BJ (cell line): ENCODE measurements at regions not wholly inside any gene's neighbourhood (a gene's known extent, or its start where the extent isn't known, plus 50 kb on each side); places are given as distances from the start of the nearest gene placed in this dataset.
A peak's percentile ranks its signal among the peaks of the same experiment; 100 is the strongest.

Source experiments
- CTCF ChIA-PET: fragments of 350-600 bp; formaldehyde crosslinking; extraction: SDS; loops from one replicate; lab custom pipeline; 2021; ENCODE audit warnings: antibody characterized with exemption, inconsistent platforms; lab: Yijun Ruan, JAX
- POLR2A ChIA-PET: fragments of 300-600 bp; sonication (Branson Sonifier 250); formaldehyde crosslinking; extraction: SDS; loops from one replicate; lab custom pipeline; 2021; ENCODE audit warnings: antibody characterized with exemption; lab: Charles Lee
- DNase-seq: peaks from one replicate; pipeline ENCODE4 v3.0.0-alpha.2; 2011; ENCODE audit warnings: low read depth
- H3K27me3 ChIP-seq: 2 replicates; pipeline ENCODE4 v1.6.0; 2011; ENCODE audit warnings: low read length; ENCODE audit not compliant: control insufficient read depth, insufficient read depth
- H3K36me3 ChIP-seq: 2 replicates; pipeline ENCODE4 v1.5.1; 2011; ENCODE audit warnings: low read length; ENCODE audit not compliant: control insufficient read depth, insufficient read depth
- H3K4me3 ChIP-seq: 2 replicates; pipeline ENCODE4 v1.5.1; 2011; ENCODE audit warnings: low read depth, mild to moderate bottlenecking, control low read depth, low read length
- TF ChIP-seq, protein P1 (sequence below): IDR thresholded peaks from 2 replicates; pipeline ENCODE4 v1.5.1; 2011; ENCODE audit warnings: low read depth, mild to moderate bottlenecking, control low read depth, inconsistent platforms, low read length, moderate library complexity; ENCODE audit not compliant: insufficient read depth

GRCh38 chr6:9523462-9523861 lies 891.4 kb downstream of the TFAP2A start:
- ChIA-PET POLR2A (interaction anchor here (0.6 kb wide), 1 partner anchor 8 kb away, joined by 4 read pairs; no protein-coding TSS in a partner anchor), CTCF (no interaction called here)
- TF ChIP-seq, protein P1, sequence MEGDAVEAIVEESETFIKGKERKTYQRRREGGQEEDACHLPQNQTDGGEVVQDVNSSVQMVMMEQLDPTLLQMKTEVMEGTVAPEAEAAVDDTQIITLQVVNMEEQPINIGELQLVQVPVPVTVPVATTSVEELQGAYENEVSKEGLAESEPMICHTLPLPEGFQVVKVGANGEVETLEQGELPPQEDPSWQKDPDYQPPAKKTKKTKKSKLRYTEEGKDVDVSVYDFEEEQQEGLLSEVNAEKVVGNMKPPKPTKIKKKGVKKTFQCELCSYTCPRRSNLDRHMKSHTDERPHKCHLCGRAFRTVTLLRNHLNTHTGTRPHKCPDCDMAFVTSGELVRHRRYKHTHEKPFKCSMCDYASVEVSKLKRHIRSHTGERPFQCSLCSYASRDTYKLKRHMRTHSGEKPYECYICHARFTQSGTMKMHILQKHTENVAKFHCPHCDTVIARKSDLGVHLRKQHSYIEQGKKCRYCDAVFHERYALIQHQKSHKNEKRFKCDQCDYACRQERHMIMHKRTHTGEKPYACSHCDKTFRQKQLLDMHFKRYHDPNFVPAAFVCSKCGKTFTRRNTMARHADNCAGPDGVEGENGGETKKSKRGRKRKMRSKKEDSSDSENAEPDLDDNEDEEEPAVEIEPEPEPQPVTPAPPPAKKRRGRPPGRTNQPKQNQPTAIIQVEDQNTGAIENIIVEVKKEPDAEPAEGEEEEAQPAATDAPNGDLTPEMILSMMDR: no peak

GRCh38 chr6:9522101-9522500 lies 892.8 kb downstream of the TFAP2A start:
- no peak for DNase-seq
- POLR2A ChIA-PET: no interaction called here
- CTCF ChIA-PET: interaction anchor here (1.3 kb wide), 1 partner anchor 892 kb away, joined by 3 read pairs; no protein-coding TSS in a partner anchor

More at GRCh38 chr6:9523462-9523861, 891.4 kb downstream of the TFAP2A start:
- H3K36me3 ChIP-seq: no peaks in the 10 kb centered on the region
- no peaks in the 10 kb centered on the region for H3K27me3 ChIP-seq
- DNase-seq: peak; percentile 60
- H3K4me3 ChIP-seq: no peak overlapping the region

DNA sequence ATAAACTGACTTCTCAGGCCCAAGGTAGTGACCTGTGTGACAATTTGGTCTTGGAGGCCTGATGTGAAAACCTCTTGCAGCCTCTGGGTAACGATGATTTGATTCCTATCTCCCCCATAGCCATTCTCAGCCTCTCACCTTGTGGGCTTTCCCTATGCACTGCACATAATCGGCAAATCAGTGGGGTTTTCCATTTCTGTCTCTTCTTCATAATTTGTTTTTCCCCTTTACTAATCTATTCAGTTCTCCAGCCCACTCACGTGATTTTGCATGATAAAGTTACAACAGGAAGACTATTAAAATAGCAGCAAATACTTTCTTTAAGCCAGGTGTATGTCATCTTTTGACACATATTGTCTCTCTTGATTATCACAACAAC lies 893.7 kb downstream of the TFAP2A start:
- no peak for DNase-seq
- Histone ChIP-seq H3K4me3 (no peak overlapping the region), H3K27me3 (no peaks in the 10 kb centered on the region), H3K36me3 (no peaks in the 10 kb centered on the region)
- TF ChIP-seq, protein P1: no peak
- POLR2A ChIA-PET: no interaction called here
- CTCF ChIA-PET: interaction anchor here (0.7 kb wide), 1 partner anchor 894 kb away, joined by 3 read pairs; the partner anchor contains the start of gene TFAP2A

More at GRCh38 chr6:9522101-9522500, 892.8 kb downstream of the TFAP2A start:
- TF ChIP-seq, protein P1: no peak
- H3K27me3 ChIP-seq: no peaks in the 10 kb centered on the region
- H3K36me3 ChIP-seq: no peaks in the 10 kb centered on the region
- no peak overlapping the region for H3K4me3 ChIP-seq

DNA sequence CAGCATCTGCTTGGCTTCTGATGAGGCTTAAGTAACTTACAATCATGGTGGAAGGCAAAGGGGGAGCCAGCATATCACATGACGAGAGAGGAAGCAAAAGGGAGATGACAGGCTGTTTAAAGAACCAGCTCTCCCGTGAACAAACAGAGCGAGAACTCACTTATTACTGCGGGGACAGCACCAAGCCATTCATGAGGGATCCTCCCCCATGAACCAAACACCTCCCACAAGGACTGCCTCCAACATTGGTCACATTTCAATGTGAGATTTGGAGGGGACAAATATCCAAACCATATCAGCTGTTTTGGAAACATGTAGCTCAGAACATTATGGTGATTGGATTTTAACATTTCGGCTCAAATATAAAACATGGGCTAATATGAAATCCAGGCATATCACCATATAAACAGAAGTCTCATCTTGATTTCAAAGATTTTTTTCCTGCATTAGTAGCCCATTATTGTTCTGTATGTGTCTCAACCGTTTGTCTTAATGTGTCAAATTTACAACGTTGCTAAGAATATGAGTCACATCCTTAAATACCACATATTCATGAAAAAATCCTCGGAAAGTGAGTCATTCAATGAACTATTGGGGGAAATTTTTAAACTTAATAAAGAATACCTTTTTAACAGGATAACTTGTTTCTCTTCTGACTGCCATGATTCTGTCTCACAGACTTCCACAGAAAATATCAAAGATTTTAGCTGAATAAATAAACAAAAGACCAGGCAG lies 894.3 kb downstream of the TFAP2A start:
- peak; percentile 71 for DNase-seq
- ChIA-PET CTCF (interaction anchor here (0.7 kb wide), 1 partner anchor 895 kb away, joined by 3 read pairs; the partner anchor contains the start of gene TFAP2A), POLR2A (no interaction called here)

GRCh38 chr6:9518431-9518830 lies 896.4 kb downstream of the TFAP2A start:
- no peaks in the 10 kb centered on the region for H3K36me3 ChIP-seq
- CTCF ChIA-PET: no interaction called here
- POLR2A ChIA-PET: no interaction called here
- H3K4me3 ChIP-seq: no peak overlapping the region
- TF ChIP-seq, protein P1: no peak
- no peaks in the 10 kb centered on the region for H3K27me3 ChIP-seq
- no peak for DNase-seq

More for the DNA sequence above, 894.3 kb downstream of the TFAP2A start:
- no peaks in the 10 kb centered on the region for H3K27me3 ChIP-seq
- TF ChIP-seq, protein P1: no peak
- no peaks in the 10 kb centered on the region for H3K36me3 ChIP-seq
- no peak overlapping the region for H3K4me3 ChIP-seq
